ENCODE measurements at regions not wholly inside any gene's neighbourhood (a gene's known extent, or its start where the extent isn't known, plus 50 kb on each side); places are given as distances from the start of the nearest gene placed in this dataset.

DNA sequence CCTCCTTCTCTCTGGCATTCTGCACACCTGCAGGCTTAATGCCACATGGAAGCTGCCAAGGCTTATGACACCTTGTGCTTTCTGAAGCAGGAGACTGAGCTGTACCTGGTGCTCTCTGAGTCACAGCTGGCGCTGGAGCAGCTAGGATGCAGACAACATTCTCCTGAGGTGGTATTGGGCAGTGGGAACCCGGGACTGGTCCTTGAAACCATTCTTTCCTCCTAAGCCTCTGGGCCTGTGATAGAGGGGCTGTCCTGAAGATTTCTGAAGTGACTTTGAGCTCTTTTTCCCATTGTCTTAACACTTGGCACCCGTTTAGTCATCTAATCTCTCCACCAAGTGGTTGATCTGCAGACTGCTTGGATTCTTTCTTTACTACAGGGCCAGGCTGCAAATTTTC is 508.4 kb downstream of the TFEC start (continued):
- TF ChIP-seq, protein P1, sequence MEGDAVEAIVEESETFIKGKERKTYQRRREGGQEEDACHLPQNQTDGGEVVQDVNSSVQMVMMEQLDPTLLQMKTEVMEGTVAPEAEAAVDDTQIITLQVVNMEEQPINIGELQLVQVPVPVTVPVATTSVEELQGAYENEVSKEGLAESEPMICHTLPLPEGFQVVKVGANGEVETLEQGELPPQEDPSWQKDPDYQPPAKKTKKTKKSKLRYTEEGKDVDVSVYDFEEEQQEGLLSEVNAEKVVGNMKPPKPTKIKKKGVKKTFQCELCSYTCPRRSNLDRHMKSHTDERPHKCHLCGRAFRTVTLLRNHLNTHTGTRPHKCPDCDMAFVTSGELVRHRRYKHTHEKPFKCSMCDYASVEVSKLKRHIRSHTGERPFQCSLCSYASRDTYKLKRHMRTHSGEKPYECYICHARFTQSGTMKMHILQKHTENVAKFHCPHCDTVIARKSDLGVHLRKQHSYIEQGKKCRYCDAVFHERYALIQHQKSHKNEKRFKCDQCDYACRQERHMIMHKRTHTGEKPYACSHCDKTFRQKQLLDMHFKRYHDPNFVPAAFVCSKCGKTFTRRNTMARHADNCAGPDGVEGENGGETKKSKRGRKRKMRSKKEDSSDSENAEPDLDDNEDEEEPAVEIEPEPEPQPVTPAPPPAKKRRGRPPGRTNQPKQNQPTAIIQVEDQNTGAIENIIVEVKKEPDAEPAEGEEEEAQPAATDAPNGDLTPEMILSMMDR (conservative IDR thresholded peaks at IDR 0.05; ENCODE audit: low read depth in 2 of 2), result no peak
- TF ChIP-seq, protein P2, sequence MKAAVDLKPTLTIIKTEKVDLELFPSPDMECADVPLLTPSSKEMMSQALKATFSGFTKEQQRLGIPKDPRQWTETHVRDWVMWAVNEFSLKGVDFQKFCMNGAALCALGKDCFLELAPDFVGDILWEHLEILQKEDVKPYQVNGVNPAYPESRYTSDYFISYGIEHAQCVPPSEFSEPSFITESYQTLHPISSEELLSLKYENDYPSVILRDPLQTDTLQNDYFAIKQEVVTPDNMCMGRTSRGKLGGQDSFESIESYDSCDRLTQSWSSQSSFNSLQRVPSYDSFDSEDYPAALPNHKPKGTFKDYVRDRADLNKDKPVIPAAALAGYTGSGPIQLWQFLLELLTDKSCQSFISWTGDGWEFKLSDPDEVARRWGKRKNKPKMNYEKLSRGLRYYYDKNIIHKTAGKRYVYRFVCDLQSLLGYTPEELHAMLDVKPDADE (IDR thresholded peaks at IDR 0.05), result no peak
- no peak for TF ChIP-seq EZH2 (IDR thresholded peaks at IDR 0.05; ENCODE audit: low read depth, unreplicated experiment)

DNA sequence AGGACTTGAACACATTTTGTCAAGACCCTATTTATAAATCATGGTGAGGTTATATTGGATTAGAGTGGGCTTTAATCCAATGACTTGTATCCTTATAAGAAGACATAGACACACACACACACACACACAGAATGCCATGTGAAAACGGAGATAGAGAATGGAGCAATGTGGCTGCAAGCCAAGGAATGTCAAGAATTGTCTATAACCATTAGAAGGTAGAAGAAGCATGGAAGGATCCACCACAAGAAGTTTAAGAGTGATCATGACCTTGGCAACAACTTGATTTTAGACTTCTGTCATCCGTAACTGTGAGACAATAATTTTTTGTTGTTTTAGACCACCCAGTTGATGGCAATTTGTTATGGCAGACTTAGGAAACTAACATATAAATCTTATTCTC is 514.2 kb downstream of the TFEC start:
- DNase-seq (ENCODE audit: low spot score), result no peak

DNA sequence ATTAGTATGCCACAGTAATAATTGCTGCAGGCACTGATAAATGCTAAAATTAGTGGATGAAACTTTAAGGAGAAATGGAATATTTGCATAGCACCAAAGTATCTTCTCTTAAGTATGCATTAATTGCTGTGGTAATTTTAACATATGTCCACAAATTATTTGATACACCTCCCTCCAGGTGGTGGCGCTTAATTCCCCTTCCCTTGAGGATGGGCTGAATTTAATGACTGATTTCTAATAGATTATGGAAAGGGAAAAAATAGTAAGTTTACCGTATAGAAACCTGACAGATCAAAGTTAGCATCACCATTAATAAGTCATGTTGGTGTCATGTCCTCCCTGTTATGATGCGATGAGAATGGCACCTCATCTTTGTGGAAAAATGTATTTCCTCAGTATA is 519.2 kb downstream of the TFEC start:
- H3K9me2 ChIP-seq (ENCODE audit: insufficient read depth), result peaks cover 2% of the 10 kb centered on the region; the same call in 1 of the 2 replicates
- H3K27ac ChIP-seq (ENCODE audit: low read depth), result no peak overlapping the region
- H4K20me1 ChIP-seq (replicated peaks; ENCODE audit: insufficient read depth), result no peaks in the 10 kb centered on the region
- peaks cover 9% of the 10 kb centered on the region; the same call in 1 of the 2 replicates for H3K4me1 ChIP-seq (ENCODE audit: insufficient read depth)
- no peaks in the 10 kb centered on the region for H3F3A ChIP-seq (replicated peaks; ENCODE audit: low read depth)
- Mint-ChIP-seq H3K36me3 (ENCODE audit: low read depth) (no peaks in the 10 kb centered on the region; the same call in 2 of the 3 replicates), H3K4me3 (no peak overlapping the region), H3K4me1 (peaks cover 23% of the 10 kb centered on the region; the same call in 2 of the 3 replicates), H3K27ac (no peak overlapping the region), H3K9me3 (no peaks in the 10 kb centered on the region), H3K27me3 (ENCODE audit: insufficient read depth, low read depth, poor library complexity) (no peaks in the 10 kb centered on the region)
- ATAC-seq, result no peak
- H2AFZ ChIP-seq, result no peak overlapping the region
- no peaks in the 10 kb centered on the region for H3K27me3 ChIP-seq (ENCODE audit: insufficient read depth)
- no peaks in the 10 kb centered on the region for H3K79me2 ChIP-seq (replicated peaks; ENCODE audit: insufficient read depth)
- no peak overlapping the region for H3K4me3 ChIP-seq
- no peak for DNase-seq (ENCODE audit: low spot score)
- no peak overlapping the region for H3K4me2 ChIP-seq
- H3K36me3 ChIP-seq (ENCODE audit: insufficient read depth), result no peaks in the 10 kb centered on the region
- TF ChIP-seq, protein P1 (conservative IDR thresholded peaks at IDR 0.05; ENCODE audit: low read depth in 2 of 2), result peak in 1 of 2 experiments; percentile 39; a peak in 2 of 4 replicates

More for the DNA sequence above, 514.2 kb downstream of the TFEC start:
- 0 out of 2 replicates have a peak, but pooled peaks cover 2% of the 10 kb centered on the region for H3K36me3 ChIP-seq (ENCODE audit: insufficient read depth)
- H3K4me3 ChIP-seq, result no peak overlapping the region
- no peak overlapping the region for H3K4me2 ChIP-seq
- no peaks in the 10 kb centered on the region for H3K79me2 ChIP-seq (replicated peaks; ENCODE audit: insufficient read depth)
- H4K20me1 ChIP-seq (replicated peaks; ENCODE audit: insufficient read depth), result no peaks in the 10 kb centered on the region
- H3K27me3 ChIP-seq (ENCODE audit: insufficient read depth), result no peaks in the 10 kb centered on the region
- H3K4me1 ChIP-seq (ENCODE audit: insufficient read depth), result peaks cover 9% of the 10 kb centered on the region; the same call in 1 of the 2 replicates
- TF ChIP-seq, protein P1 (conservative IDR thresholded peaks at IDR 0.05; ENCODE audit: low read depth in 2 of 2), result no peak
- TF ChIP-seq POLR2AphosphoS5 (IDR thresholded peaks at IDR 0.05; ENCODE audit: low read depth) (no peak), STAT1 (IDR thresholded peaks at IDR 0.05; ENCODE audit: unreplicated experiment) (no peak)
- no peak overlapping the region for H2AFZ ChIP-seq
- H3K27ac ChIP-seq (ENCODE audit: low read depth), result no peak overlapping the region
- ATAC-seq, result no peak
- peaks cover 19% of the 10 kb centered on the region for H3K9me2 ChIP-seq (ENCODE audit: insufficient read depth)
- H3F3A ChIP-seq (replicated peaks; ENCODE audit: low read depth), result no peaks in the 10 kb centered on the region
- no peak overlapping the region for H3K27ac Mint-ChIP-seq
- peaks cover 23% of the 10 kb centered on the region; the same call in 2 of the 3 replicates for H3K4me1 Mint-ChIP-seq
- no peak overlapping the region for H3K4me3 Mint-ChIP-seq
- peaks cover 15% of the 10 kb centered on the region for H3K36me3 Mint-ChIP-seq (ENCODE audit: low read depth)
- H3K27me3 Mint-ChIP-seq (ENCODE audit: insufficient read depth, low read depth, poor library complexity), result no peaks in the 10 kb centered on the region
- peaks cover 15% of the 10 kb centered on the region for H3K9me3 Mint-ChIP-seq
